Posterior vena cava (tissue), 2 donors: ENCODE measurements at regions not wholly inside any gene's neighbourhood (a gene's known extent, or its start where the extent isn't known, plus 50 kb on each side); places are given as distances from the start of the nearest gene placed in this dataset.
"Not testable (repeated sequence)": the region's sequence is repeated elsewhere in the genome, so short reads cannot be mapped to it uniquely, and the experiment has no call there.

Experiments used
- DNase-seq: peaks from one replicate; pipeline ENCODE4 v3.0.0-alpha.2; 2020; ENCODE audit warnings: low spot score
- intact Hi-C, 2 donors: fragments of 100-400 bp; cut with DNase I; formaldehyde crosslinking; loops; one replicate each; pipeline versions ENCODE4 v1.14.1 to v1.14.2; 2022 to 2023
- donor health status: DM: yes; HTN: yes; CAD: no.
- donor health status: DM: yes; HTN: yes; CAD: no.

- intact Hi-C loops, DNase-seq: not testable (repeated sequence)
These were observed 432.6 kb upstream of the SGO1 start for GRCh38 chr3:20618621-20619020.

GRCh38 chr3:20618181-20618580 is 432.2 kb upstream of the SGO1 start:
- intact Hi-C loops: not testable (repeated sequence)
- DNase-seq: peak; percentile 46

GRCh38 chr3:20615982-20616381 is 430.0 kb upstream of the SGO1 start:
- DNase-seq, intact Hi-C loops: not testable (repeated sequence)

GRCh38 chr3:20608054-20608738 is 422.2 kb upstream of the SGO1 start:
- DNase-seq: no peak
- intact Hi-C loops: no loop called here

GRCh38 chr3:20604659-20605058 is 418.7 kb upstream of the SGO1 start:
- DNase-seq: no peak
- intact Hi-C loops: no loop called here

GRCh38 chr3:20589275-20589674 is 403.3 kb upstream of the SGO1 start:
- no peak for DNase-seq
- intact Hi-C loops: no loop called here

GRCh38 chr3:20588781-20589180 is 402.8 kb upstream of the SGO1 start:
- intact Hi-C loops: no loop called here

GRCh38 chr3:20583648-20584047 is 397.6 kb upstream of the SGO1 start:
- intact Hi-C loops: no loop called here
- no peak for DNase-seq

More at GRCh38 chr3:20588781-20589180, 402.8 kb upstream of the SGO1 start:
- no peak for DNase-seq

GRCh38 chr3:20576228-20576627 is 390.2 kb upstream of the SGO1 start:
- intact Hi-C loops: no loop called here
- no peak for DNase-seq

- no peak for DNase-seq
These were observed 389.1 kb upstream of the SGO1 start for GRCh38 chr3:20575146-20575545.

GRCh38 chr3:20574746-20575145 is 388.7 kb upstream of the SGO1 start:
- no peak for DNase-seq
- intact Hi-C loops: no loop called here

More at GRCh38 chr3:20575146-20575545, 389.1 kb upstream of the SGO1 start:
- intact Hi-C loops: no loop called here

- intact Hi-C loops: no loop called here
- DNase-seq: no peak
These were observed 387.2 kb upstream of the SGO1 start for GRCh38 chr3:20573175-20573574.

GRCh38 chr3:20572473-20572872 is 386.5 kb upstream of the SGO1 start:
- intact Hi-C loops: no loop called here
- DNase-seq: no peak

- intact Hi-C loops: no loop called here
- DNase-seq: no peak
These were observed 383.3 kb upstream of the SGO1 start for GRCh38 chr3:20569310-20569709.

- no peak for DNase-seq
- intact Hi-C loops: no loop called here
These were observed 379.0 kb upstream of the SGO1 start for GRCh38 chr3:20564966-20565365.

- DNase-seq: no peak
- intact Hi-C loops: no loop called here
These were observed 378.0 kb upstream of the SGO1 start for GRCh38 chr3:20563985-20564384.

GRCh38 chr3:20563251-20563650 is 377.2 kb upstream of the SGO1 start:
- DNase-seq: no peak
- intact Hi-C loops: no loop called here

- no peak for DNase-seq
- intact Hi-C loops: no loop called here
These were observed 375.2 kb upstream of the SGO1 start for GRCh38 chr3:20561166-20561565.

- DNase-seq, intact Hi-C loops: not testable (repeated sequence)
These were observed 374.4 kb upstream of the SGO1 start for GRCh38 chr3:20560446-20560845.

GRCh38 chr3:20558161-20558560 is 372.2 kb upstream of the SGO1 start:
- intact Hi-C loops: no loop called here

GRCh38 chr3:20556661-20557060 is 370.7 kb upstream of the SGO1 start:
- no peak for DNase-seq

More at GRCh38 chr3:20558161-20558560, 372.2 kb upstream of the SGO1 start:
- no peak for DNase-seq

More at GRCh38 chr3:20556661-20557060, 370.7 kb upstream of the SGO1 start:
- intact Hi-C loops: no loop called here
